NCI-H2107 treated with DMSO at 0.1 percent for 48 hours (cell line): ENCODE measurements at regions not wholly inside any gene's neighbourhood (a gene's known extent, or its start where the extent isn't known, plus 50 kb on each side); places are given as distances from the start of the nearest gene placed in this dataset.
"Not testable (repeated sequence)": the region's sequence is repeated elsewhere in the genome, so short reads cannot be mapped to it uniquely, and the experiment has no call there.

Source experiments
- DNase-seq: peaks from one replicate; lab custom pipeline; 2025; ENCODE audit not compliant: unreplicated experiment; lab: John Stamatoyannopoulos, UW

DNA sequence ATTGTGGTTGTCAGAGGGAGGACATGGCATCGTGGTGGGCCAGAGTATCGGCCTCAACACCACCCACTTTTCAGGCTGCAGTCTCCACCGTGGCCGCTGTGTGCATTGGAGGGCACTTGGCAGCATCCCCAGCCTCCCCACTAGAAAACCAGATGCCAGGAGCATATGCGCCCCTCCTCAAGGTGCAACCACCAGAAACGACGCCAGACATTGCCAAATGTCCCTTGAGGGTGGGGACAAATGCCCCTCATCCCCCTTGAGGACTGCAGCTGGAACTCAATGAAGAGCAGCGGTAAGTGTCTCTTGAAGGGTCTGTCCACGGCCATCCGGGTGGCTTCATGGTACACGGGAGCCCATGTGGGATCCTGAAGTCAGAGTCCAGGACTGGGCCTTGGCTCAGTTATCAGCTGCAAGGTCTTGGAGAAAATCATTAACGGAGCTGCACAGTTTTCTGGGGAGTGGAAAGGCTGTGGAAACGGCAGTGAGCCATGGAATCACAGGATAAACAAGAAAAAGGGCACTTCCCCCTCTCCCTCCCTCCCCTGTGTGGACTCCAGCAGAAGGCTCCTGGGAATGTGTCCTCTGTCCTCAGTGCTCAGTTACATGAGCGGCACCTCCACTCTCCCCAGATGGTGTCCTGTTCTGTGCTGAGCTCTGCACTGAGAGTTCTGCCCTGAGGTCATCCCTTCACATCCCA lies 324.4 kb upstream of the B3GAT1 start:
- DNase-seq, result no peak

DNA sequence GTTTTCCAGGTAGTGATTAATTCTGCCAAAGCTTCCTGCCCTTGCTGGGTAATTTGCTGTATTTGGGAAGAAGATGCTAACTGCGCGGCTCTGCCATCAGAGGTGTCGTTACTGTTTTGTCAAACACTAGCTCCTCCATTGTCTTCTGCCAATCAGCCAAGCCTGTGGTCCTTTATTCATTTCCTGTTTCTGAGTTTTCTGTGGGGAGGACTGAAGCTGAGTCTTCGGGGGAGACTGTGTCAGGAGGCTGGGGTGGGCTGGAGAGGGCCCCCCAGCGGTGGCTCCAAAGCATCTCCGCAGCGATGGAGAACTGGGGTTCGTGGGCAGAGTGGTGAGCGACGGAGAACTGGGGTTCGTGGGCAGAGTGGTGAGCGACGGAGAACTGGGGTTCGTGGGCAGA lies 322.9 kb upstream of the B3GAT1 start:
- no peak for DNase-seq

DNA sequence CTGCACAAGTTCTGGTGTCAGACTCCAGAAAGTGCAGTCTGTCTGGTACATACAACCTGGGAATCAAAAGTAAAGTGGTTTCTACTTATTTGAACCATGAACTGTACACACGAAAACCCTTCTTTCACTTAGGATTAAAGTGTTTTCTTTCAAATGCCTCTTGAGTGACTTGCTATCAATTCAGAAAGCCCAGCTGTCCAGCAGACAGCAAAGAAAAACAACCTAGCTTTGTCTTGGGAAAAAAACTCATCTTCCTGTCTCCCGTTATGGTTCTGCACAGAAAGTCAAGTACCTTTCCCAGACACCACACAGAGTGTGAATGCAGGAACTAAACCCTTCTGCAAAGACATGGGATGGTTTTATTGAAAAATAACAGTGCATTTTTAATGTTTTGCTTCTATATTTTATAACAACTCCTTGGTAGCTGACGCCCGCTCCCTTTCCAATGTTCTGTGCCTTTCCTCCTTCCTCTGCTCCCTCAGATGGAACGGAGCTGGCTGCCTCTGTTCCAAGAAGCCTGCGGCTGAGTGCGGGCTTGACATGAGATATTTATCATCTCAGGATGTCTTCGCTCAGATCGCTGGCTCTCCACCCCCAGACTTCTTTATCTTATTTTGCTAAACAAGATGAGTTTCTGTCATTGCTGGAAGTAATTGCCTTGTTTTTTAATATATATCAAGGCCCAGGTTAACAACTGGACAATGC lies 322.3 kb upstream of the B3GAT1 start:
- no peak for DNase-seq

DNA sequence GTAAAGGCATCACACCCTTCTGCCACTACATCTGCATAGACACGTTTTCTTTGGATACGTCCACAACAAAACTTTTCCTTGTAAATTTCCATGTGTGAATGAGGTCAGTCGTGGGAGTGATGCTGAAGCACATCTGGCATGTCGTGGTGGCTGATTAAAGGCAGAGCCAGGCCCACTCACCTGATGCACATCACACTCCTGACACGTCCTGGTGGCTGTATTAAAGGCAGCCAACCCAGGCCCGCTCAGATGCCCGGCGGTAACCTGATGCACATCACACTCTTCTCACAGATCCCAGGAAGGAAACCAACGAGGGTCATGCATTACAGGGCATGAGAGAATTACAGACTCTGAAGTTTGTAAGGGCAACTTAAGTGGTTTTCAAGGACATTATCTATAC lies 321.6 kb upstream of the B3GAT1 start:
- no peak for DNase-seq

GRCh38 chr11:134731213-134731961 lies 319.3 kb upstream of the B3GAT1 start:
- DNase-seq, result peak; percentile 7

- DNase-seq, result no peak
These were observed 318.6 kb upstream of the B3GAT1 start for GRCh38 chr11:134730561-134731212.

DNA sequence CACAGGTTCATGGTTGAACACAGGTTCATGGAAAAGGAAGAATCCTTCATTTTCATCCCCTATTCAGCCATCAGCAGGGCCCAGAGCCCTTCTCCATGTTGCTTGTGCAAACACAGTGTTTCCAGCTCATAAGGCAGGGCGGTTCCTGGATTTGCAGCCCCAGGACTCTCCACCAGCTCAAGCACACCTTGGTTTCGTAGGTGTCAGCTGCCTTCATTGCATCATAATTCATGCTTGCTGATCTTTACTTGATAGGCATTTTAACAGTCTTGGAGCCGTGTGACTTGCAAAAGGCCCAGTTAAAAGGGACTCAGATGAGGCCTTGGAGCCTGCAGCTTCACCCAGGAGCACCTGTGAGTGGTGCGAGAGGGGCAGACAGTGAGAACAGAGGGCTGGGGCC lies 318.1 kb upstream of the B3GAT1 start:
- no peak for DNase-seq

DNA sequence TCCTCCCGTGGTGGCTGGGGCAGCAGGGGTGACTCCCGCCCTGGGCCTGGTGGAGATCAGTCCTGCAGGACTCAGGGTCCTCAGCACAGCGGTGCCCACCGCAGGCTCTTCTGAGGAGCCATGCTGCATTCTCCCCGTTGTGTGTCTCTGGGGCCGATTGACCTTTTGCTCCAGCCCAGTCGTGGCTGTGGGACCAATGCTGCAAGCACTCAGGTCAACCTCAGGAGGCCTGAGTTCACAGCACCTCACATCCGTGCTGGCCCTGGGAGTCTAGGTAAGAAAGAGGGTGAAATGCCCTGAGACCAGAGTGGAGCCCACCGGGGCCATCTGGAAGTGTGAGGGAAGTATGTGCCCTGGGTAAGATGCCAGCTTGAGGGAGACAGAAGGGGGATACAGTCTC lies 316.1 kb upstream of the B3GAT1 start:
- no peak for DNase-seq

DNA sequence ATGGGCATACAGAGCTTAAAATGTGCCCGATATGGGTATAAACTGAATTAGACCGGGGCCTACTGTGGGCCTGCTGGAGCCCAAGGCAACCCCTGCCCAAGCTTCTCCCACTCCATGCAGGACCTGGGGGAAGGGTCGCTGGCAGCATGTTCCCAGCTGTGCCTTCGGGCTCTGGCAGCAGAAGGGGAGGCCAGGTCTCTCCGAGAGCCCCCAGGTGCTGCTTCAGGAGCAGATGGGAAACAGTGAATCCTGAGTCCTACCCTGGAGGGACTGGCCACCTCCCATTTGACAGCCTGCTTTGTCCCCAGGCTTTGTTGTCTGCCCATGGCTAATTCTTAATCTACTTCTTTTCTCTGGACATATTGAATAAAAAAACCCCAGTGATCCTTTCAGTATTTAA lies 315.6 kb upstream of the B3GAT1 start:
- no peak for DNase-seq

- no peak for DNase-seq
These were observed 315.2 kb upstream of the B3GAT1 start for GRCh38 chr11:134727204-134727603.

- no peak for DNase-seq
These were observed 313.9 kb upstream of the B3GAT1 start for GRCh38 chr11:134725716-134726639.

GRCh38 chr11:134725211-134725610 lies 313.2 kb upstream of the B3GAT1 start:
- DNase-seq, result no peak

- no peak for DNase-seq
These were observed 312.7 kb upstream of the B3GAT1 start for GRCh38 chr11:134724779-134725140.

GRCh38 chr11:134724106-134724778 lies 312.2 kb upstream of the B3GAT1 start:
- DNase-seq, result no peak

- DNase-seq, result not testable (repeated sequence)
These were observed 308.6 kb upstream of the B3GAT1 start for GRCh38 chr11:134720691-134721070.

DNA sequence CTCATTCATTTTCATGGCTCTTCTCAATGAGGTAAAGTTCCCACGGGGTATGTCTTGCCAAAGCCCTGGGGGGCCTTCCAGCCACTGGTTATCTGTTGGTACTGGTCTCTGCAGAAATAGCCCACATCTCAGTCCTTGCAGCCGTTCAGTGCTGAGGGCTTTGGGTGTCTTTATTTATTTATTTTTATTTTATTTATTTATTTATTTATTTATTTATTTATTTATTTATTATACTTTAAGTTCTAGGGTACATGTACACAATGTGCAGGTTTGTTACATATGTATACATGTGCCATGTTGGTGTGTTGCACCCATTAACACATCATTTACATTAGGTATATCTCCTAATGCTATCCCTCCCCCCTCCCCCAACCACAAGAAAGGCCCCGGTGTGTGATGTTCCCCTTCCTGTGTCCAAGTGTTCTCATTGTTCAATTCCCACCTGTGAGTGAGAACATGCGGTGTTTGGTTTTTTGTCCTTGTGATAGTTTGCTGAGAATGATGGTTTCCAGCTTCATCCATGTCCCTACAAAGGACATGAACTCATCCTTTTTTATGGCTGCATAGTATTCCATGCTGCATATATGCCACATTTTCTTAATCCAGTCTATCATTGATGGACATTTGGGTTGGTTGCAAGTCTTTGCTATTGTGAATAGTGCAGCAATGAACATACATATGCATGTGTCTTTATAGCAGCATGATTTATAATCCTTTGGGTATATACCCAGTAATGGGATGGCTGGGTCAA lies 308.1 kb upstream of the B3GAT1 start:
- not testable (repeated sequence) for DNase-seq

GRCh38 chr11:134719397-134719796 lies 307.4 kb upstream of the B3GAT1 start:
- no peak for DNase-seq

GRCh38 chr11:134716582-134716981 lies 304.5 kb upstream of the B3GAT1 start:
- no peak for DNase-seq

DNA sequence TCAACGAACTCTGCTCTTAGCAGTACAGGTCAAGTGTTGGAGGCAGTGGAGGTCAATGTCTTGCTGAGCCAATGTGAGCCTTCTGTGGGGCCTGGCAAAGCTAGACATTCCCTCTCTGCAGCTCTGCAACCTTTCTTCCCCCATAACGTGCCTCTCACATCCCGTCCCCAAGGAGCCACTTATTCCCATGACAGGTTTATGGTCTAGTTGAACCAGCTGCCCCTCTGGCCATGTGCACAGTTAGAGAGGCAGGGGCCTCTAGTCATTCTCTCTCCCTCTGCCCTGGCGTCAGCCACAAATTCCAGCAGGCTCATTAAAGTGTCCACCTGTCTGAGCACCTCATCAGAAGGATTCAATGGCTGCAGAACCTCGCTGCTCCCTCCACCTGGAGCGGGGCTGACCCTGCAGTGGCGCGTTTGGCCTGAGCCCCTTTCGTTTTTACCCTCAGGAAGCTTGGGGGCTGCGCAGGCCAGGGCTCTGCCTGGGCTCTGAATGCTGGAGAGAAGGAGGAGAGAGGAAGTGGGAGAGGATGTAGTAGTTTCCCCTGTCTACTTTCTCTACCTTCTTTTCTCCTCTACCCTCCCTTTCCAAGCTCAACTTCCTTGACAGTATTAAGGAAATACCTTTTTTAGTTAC lies 302.1 kb upstream of the B3GAT1 start:
- DNase-seq, result no peak
